ENCODE measurements at regions not wholly inside any gene's neighbourhood (a gene's known extent, or its start where the extent isn't known, plus 50 kb on each side); places are given as distances from the start of the nearest gene placed in this dataset.

DNA sequence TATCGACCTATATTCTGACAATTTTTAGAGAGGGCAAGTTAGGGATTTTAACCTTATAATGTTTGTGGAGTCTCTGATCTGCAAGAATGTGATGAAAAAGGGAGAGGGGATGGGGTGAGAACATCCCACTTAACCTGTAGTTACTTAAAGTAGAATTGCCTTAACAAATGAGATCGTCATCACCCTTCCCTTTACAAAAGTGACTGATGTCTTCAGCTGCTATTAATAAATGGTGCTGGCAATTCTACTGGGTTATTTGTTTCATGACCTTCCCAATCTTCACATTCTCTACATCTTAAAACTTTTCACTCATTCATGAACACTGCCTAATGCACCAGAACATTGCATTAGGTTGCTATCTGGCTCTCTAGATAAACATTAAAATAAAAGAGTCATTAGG lies 873.4 kb upstream of the LCORL start:
- H3K27me3 ChIP-seq, result no peaks in the 10 kb centered on the region
- TF ChIP-seq POLR2A (IDR thresholded peaks at IDR 0.05), result no peak
- 49 to 52% methylated on average over 2 of the region's 2 CpGs for WGBS, 2 donors
- no peaks in the 10 kb centered on the region for H3K36me3 ChIP-seq (ENCODE audit: low read depth, missing control alignments)
- H3K27ac ChIP-seq, result no peak overlapping the region
- H3K4me3 ChIP-seq, result no peak overlapping the region
- intact Hi-C loops (cut with DNase I; ENCODE audit: low total_unique reads), result no loop called here
- no peaks in the 10 kb centered on the region for H3K4me1 ChIP-seq
- DNase-seq, result no peak
- no peaks in the 10 kb centered on the region for H3K9me3 ChIP-seq

DNA sequence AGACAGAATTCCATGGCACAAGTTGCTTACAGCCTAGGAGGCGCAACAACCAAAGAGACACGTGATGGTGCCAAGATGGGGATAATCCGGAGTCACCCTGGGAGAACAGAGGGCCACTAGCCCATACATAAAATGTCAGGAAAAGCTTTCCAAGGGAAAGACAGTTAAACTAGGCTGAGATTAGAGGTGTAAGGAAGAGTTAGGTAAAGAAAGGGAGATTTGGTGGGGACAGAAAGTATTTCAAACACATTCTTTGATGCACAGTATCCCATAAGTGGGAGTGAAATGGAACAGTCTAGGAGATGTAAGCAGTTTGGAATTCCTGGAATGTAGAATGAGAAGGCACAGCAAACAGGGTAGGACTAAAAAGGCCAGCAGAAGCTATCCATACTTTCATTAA lies 860.9 kb upstream of the LCORL start:
- H3K27me3 ChIP-seq, result no peaks in the 10 kb centered on the region
- no peaks in the 10 kb centered on the region for H3K4me1 ChIP-seq
- no peak overlapping the region for H3K27ac ChIP-seq
- H3K9me3 ChIP-seq, result no peaks in the 10 kb centered on the region
- no peaks in the 10 kb centered on the region for H3K36me3 ChIP-seq (ENCODE audit: low read depth, missing control alignments)
- H3K4me3 ChIP-seq, result no peak overlapping the region
- WGBS, 2 donors, result 59 to 79% methylated on average over 3 of the region's 3 CpGs
- no peak for DNase-seq
- no peak for TF ChIP-seq POLR2A (IDR thresholded peaks at IDR 0.05)
- TF ChIP-seq, protein P1, sequence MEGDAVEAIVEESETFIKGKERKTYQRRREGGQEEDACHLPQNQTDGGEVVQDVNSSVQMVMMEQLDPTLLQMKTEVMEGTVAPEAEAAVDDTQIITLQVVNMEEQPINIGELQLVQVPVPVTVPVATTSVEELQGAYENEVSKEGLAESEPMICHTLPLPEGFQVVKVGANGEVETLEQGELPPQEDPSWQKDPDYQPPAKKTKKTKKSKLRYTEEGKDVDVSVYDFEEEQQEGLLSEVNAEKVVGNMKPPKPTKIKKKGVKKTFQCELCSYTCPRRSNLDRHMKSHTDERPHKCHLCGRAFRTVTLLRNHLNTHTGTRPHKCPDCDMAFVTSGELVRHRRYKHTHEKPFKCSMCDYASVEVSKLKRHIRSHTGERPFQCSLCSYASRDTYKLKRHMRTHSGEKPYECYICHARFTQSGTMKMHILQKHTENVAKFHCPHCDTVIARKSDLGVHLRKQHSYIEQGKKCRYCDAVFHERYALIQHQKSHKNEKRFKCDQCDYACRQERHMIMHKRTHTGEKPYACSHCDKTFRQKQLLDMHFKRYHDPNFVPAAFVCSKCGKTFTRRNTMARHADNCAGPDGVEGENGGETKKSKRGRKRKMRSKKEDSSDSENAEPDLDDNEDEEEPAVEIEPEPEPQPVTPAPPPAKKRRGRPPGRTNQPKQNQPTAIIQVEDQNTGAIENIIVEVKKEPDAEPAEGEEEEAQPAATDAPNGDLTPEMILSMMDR (IDR thresholded peaks at IDR 0.05), result no peak
- intact Hi-C loops (cut with DNase I; ENCODE audit: low total_unique reads), result no loop called here

DNA sequence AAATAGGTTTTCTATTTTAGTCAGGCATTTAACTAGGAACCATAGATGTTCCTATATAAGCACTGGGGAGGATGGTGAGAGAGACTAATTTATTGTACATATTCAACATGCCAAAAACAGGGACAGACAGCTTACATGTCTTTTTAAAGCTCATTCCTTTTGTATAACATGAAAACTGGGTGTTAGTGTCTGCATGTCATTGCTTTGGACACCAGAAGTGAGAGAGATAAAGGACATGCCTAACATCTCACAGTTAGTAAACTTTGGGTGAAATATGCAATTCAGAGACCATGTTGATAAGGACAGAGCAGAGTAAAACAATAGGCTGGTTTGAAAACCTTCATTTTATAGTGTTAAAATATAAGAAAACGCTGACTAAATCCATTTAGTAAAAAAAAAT lies 860.0 kb upstream of the LCORL start:
- Histone ChIP-seq H3K4me3 (no peak overlapping the region), H3K36me3 (ENCODE audit: low read depth, missing control alignments) (no peaks in the 10 kb centered on the region), H3K27me3 (no peaks in the 10 kb centered on the region), H3K9me3 (no peaks in the 10 kb centered on the region), H3K27ac (no peak overlapping the region), H3K4me1 (no peaks in the 10 kb centered on the region)
- 66 to 81% methylated on average over 1 of the region's 1 CpG for WGBS, 2 donors
- intact Hi-C loops (cut with DNase I; ENCODE audit: low total_unique reads), result no loop called here
- no peak for DNase-seq
- TF ChIP-seq, protein P1 (IDR thresholded peaks at IDR 0.05), result no peak
- TF ChIP-seq POLR2A (IDR thresholded peaks at IDR 0.05), result no peak

DNA sequence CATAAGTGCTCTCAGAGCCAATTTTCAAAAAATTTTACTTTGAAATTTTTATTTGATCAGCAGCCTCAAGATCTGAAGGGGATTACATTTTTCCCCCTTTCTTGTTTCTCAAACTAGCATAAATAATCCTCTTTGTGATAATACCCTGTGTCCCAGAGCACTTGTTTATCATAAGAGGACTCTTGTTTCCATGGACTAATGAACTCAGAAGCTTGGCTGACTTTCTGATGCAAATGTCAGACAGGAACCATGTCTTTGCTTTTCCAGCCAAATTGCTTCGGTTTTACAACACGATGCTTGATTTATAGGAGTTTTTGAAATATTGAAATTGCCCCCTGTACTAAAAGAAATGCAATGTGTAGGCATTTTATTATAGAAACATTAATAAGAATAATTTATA lies 859.3 kb upstream of the LCORL start:
- WGBS, 2 donors, result 45 to 50% methylated on average over 2 of the region's 2 CpGs
- no peak for TF ChIP-seq POLR2A (IDR thresholded peaks at IDR 0.05)
- TF ChIP-seq, protein P1 (IDR thresholded peaks at IDR 0.05), result no peak
- Histone ChIP-seq H3K9me3 (no peaks in the 10 kb centered on the region), H3K4me1 (no peaks in the 10 kb centered on the region), H3K4me3 (no peak overlapping the region), H3K27me3 (no peaks in the 10 kb centered on the region), H3K27ac (no peak overlapping the region), H3K36me3 (ENCODE audit: low read depth, missing control alignments) (no peaks in the 10 kb centered on the region)
- intact Hi-C loops (cut with DNase I; ENCODE audit: low total_unique reads), result no loop called here
- DNase-seq, result no peak

DNA sequence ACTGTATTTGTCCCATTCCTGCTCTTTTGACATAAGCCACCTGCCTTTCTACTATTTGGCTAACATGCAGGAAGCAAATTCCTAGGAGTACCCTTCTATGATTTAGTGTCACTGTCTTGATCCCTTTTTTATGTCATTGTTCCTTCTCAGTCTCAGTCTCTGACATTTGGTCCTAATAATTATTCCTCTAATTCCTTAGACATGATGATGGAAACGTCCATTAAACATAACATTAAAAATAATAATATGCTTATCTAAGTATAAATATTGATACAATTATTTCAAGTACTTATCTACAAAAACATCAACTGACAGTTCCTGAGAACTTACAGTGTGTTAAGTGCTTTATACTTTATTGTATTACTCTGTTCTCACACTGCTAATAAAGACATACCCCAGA lies 857.0 kb upstream of the LCORL start:
- WGBS, 2 donors, result 38 to 39% methylated on average over 1 of the region's 1 CpG
- Histone ChIP-seq H3K4me1 (no peaks in the 10 kb centered on the region), H3K27ac (no peak overlapping the region), H3K4me3 (no peak overlapping the region), H3K36me3 (ENCODE audit: low read depth, missing control alignments) (no peaks in the 10 kb centered on the region), H3K27me3 (no peaks in the 10 kb centered on the region), H3K9me3 (no peaks in the 10 kb centered on the region)
- no peak for TF ChIP-seq POLR2A (IDR thresholded peaks at IDR 0.05)
- TF ChIP-seq, protein P1 (IDR thresholded peaks at IDR 0.05), result no peak
- DNase-seq, result no peak
- intact Hi-C loops (cut with DNase I; ENCODE audit: low total_unique reads), result no loop called here

All from testis (tissue), 2 donors.